ENCODE measurements at regions not wholly inside any gene's neighbourhood (a gene's known extent, or its start where the extent isn't known, plus 50 kb on each side); places are given as distances from the start of the nearest gene placed in this dataset.

- peaks cover 9% of the 10 kb centered on the region for H3K9me3 ChIP-seq (ENCODE audit: control insufficient read depth, insufficient read depth, low read length)
- no peak overlapping the region for H2AK5ac ChIP-seq (ENCODE audit: low read depth, low read length)
- no peak overlapping the region for H3K4me2 ChIP-seq (ENCODE audit: low read depth, low read length)
- H3K14ac ChIP-seq (replicated peaks; ENCODE audit: low read depth, low read length) = no peak overlapping the region
- H3K27ac ChIP-seq (ENCODE audit: insufficient read depth, low read length) = no peak overlapping the region
- H2AK9ac ChIP-seq (replicated peaks; ENCODE audit: low read depth, low read length, poor library complexity) = no peak overlapping the region
- intact Hi-C loops (cut with micrococcal nuclease) = no loop called here
- H3K18ac ChIP-seq (ENCODE audit: low read depth, low read length) = no peak overlapping the region
- no peak overlapping the region for H2BK20ac ChIP-seq (ENCODE audit: low read depth, low read length)
- CTCF ChIA-PET = no interaction called here
- DNase-seq = no peak
- no peak overlapping the region for H2BK120ac ChIP-seq (ENCODE audit: low read depth, low read length)
- ATAC-seq (ENCODE audit: low read depth) = no peak
- no peaks in the 10 kb centered on the region for H3K79me1 ChIP-seq (ENCODE audit: low read depth in 1 of 2, low read length in 2 of 2)
- no peaks in the 10 kb centered on the region for H3K36me3 ChIP-seq (ENCODE audit: control insufficient read depth, insufficient read depth, low read length)
- POLR2A ChIA-PET (ENCODE audit: unreplicated experiment) = no interaction called here
- no peak overlapping the region for H4K91ac ChIP-seq (ENCODE audit: insufficient read depth, low read depth, low read length)
- no peak overlapping the region for H4K5ac ChIP-seq (ENCODE audit: low read depth, low read length)
- 0% methylated on average over 1 of the region's 7 CpGs; no CpG with 5 or more reads in 1 of the 2 experiments for WGBS, 2 experiments (ENCODE audit: extremely low coverage in 2 of 2, insufficient read length in 1 of 2)
- H3K56ac ChIP-seq (ENCODE audit: extremely low read depth, insufficient read depth, low read length) = no peak overlapping the region
- H4K8ac ChIP-seq (ENCODE audit: low read depth in 2 of 2, low read length in 2 of 2) = no peak overlapping the region
- H3K23ac ChIP-seq (ENCODE audit: low read depth, low read length) = no peak overlapping the region
- no peak overlapping the region for H2BK15ac ChIP-seq (ENCODE audit: low read depth, low read length)
- H2AFZ ChIP-seq (replicated peaks; ENCODE audit: low read length, poor library complexity) = no peak overlapping the region
- H3K9me1 ChIP-seq (ENCODE audit: insufficient read depth, low read length) = no peaks in the 10 kb centered on the region
- H3K9ac ChIP-seq (ENCODE audit: low read depth, low read length) = no peak overlapping the region
- dilution Hi-C loops (cut with HindIII; ENCODE audit: low sequenced_read_pairs, unreplicated experiment) = no loop called here
- in situ Hi-C loops (cut with MboI; ENCODE audit: low sequenced_read_pairs) = no loop called here
- no peak overlapping the region for H3K4ac ChIP-seq (ENCODE audit: low read depth, low read length)
- H2BK5ac ChIP-seq (ENCODE audit: low read depth, low read length, poor library complexity, severe bottlenecking) = no peak overlapping the region
- TF ChIP-seq MAFK (IDR thresholded peaks at IDR 0.05; ENCODE audit: low read depth, low read length) (no peak), RAD21 (IDR thresholded peaks at IDR 0.05; ENCODE audit: low read length) (no peak), CEBPB (IDR thresholded peaks at IDR 0.05; ENCODE audit: low read depth, low read length) (no peak), RFX5 (IDR thresholded peaks at IDR 0.05; ENCODE audit: low read depth, low read length) (no peak), CHD1 (IDR thresholded peaks at IDR 0.05; ENCODE audit: low read depth, low read length) (no peak), BHLHE40 (IDR thresholded peaks at IDR 0.05; ENCODE audit: low read depth, low read length) (no peak), MXI1 (IDR thresholded peaks at IDR 0.05; ENCODE audit: borderline replicate concordance, low read depth, low read length) (no peak), RCOR1 (IDR thresholded peaks at IDR 0.05; ENCODE audit: insufficient replicate concordance, low read length) (no peak), NFE2L2 (IDR thresholded peaks at IDR 0.05; ENCODE audit: low read depth, low read length) (no peak), FOS (IDR thresholded peaks at IDR 0.05; ENCODE audit: low read depth, low read length) (no peak), POLR2A (IDR thresholded peaks at IDR 0.05; ENCODE audit: low read depth, low read length) (no peak)
- TF ChIP-seq, protein P1, sequence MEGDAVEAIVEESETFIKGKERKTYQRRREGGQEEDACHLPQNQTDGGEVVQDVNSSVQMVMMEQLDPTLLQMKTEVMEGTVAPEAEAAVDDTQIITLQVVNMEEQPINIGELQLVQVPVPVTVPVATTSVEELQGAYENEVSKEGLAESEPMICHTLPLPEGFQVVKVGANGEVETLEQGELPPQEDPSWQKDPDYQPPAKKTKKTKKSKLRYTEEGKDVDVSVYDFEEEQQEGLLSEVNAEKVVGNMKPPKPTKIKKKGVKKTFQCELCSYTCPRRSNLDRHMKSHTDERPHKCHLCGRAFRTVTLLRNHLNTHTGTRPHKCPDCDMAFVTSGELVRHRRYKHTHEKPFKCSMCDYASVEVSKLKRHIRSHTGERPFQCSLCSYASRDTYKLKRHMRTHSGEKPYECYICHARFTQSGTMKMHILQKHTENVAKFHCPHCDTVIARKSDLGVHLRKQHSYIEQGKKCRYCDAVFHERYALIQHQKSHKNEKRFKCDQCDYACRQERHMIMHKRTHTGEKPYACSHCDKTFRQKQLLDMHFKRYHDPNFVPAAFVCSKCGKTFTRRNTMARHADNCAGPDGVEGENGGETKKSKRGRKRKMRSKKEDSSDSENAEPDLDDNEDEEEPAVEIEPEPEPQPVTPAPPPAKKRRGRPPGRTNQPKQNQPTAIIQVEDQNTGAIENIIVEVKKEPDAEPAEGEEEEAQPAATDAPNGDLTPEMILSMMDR (conservative IDR thresholded peaks at IDR 0.05; ENCODE audit: low read depth, low read length) = no peak
- TF ChIP-seq, protein P2, sequence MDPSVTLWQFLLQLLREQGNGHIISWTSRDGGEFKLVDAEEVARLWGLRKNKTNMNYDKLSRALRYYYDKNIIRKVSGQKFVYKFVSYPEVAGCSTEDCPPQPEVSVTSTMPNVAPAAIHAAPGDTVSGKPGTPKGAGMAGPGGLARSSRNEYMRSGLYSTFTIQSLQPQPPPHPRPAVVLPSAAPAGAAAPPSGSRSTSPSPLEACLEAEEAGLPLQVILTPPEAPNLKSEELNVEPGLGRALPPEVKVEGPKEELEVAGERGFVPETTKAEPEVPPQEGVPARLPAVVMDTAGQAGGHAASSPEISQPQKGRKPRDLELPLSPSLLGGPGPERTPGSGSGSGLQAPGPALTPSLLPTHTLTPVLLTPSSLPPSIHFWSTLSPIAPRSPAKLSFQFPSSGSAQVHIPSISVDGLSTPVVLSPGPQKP (IDR thresholded peaks at IDR 0.05; ENCODE audit: borderline replicate concordance, low read depth, low read length) = no peak
- no peak overlapping the region for H3K4me3 ChIP-seq (ENCODE audit: insufficient read depth, low read depth, low read length)
- no peaks in the 10 kb centered on the region for H3K27me3 ChIP-seq (ENCODE audit: control insufficient read depth, insufficient read depth, low read length)
- no TSS peak for BruUV-seq (replicated peaks)
- no peaks in the 10 kb centered on the region for H4K20me1 ChIP-seq (ENCODE audit: insufficient read depth, low read length)
- H3K4me1 ChIP-seq (ENCODE audit: control insufficient read depth, insufficient read depth, low read length) = no peaks in the 10 kb centered on the region
Observed at GRCh38 chr16:13527332-13527731, 392.6 kb upstream of the ERCC4 start.

All from IMR-90 (cell line).